SK-N-MC (cell line): ENCODE measurements at regions not wholly inside any gene's neighbourhood (a gene's known extent, or its start where the extent isn't known, plus 50 kb on each side); places are given as distances from the start of the nearest gene placed in this dataset.

Experiments used
- EZH2 ChIP-seq: fragments of 200-600 bp; sonication (generic); IDR thresholded peaks from one replicate; pipeline ENCODE4 v1.6.1; 2017; ENCODE audit warnings: antibody characterized with exemption
- POLR2AphosphoS5 ChIP-seq: IDR thresholded peaks from 2 replicates; pipeline ENCODE4 v1.6.1; 2012; ENCODE audit warnings: mild to moderate bottlenecking, low read depth, low read length, borderline replicate concordance

- TF ChIP-seq EZH2 (no peak), POLR2AphosphoS5 (no peak)
Observed at GRCh38 chr7:27424231-27424630, 181.6 kb downstream of the EVX1 start.
